Keratinocyte (primary cell): ENCODE measurements at regions not wholly inside any gene's neighbourhood (a gene's known extent, or its start where the extent isn't known, plus 50 kb on each side); places are given as distances from the start of the nearest gene placed in this dataset.

Experiments
- DNase-seq: peaks from one replicate; pipeline ENCODE4 v3.0.0-alpha.2; 2011; ENCODE audit warnings: low read depth, missing footprints, low spot score
- FAIRE-seq: peaks from 2 replicates; lab custom pipeline; 2011; peaks lifted over from hg19 to GRCh38; lab: Jason Lieb, UNC
- H2AFZ ChIP-seq: 2 replicates; pipeline ENCODE4 v1.6.0; 2012; ENCODE audit warnings: low read length, control low read depth, inconsistent platforms; ENCODE audit not compliant: control insufficient read depth
- H3K27ac ChIP-seq: 2 replicates; pipeline ENCODE4 v1.5.1; 2011; ENCODE audit warnings: low read length; ENCODE audit not compliant: control insufficient read depth, insufficient read depth
- H3K27me3 ChIP-seq: 3 replicates; pipeline ENCODE4 v1.6.0; 2011; ENCODE audit warnings: low read length; ENCODE audit not compliant: control insufficient read depth, insufficient read depth; ENCODE audit errors: extremely low read depth
- H3K36me3 ChIP-seq, 2 experiments: 2 replicates in 1 of 2; 3 replicates in 1 of 2; pipeline ENCODE4 v1.5.1; 2011; ENCODE audit warnings: low read length in 2 of 2, mild to moderate bottlenecking in 1 of 2; ENCODE audit not compliant: control insufficient read depth in 2 of 2, insufficient read depth in 2 of 2; ENCODE audit errors: extremely low read depth in 1 of 2
- H3K4me1 ChIP-seq: 3 replicates; pipeline ENCODE4 v1.5.1; 2011; ENCODE audit warnings: low read length; ENCODE audit not compliant: control insufficient read depth, insufficient read depth; ENCODE audit errors: extremely low read depth
- H3K4me2 ChIP-seq: 3 replicates; pipeline ENCODE4 v1.6.0; 2011; ENCODE audit warnings: low read depth, low read length; ENCODE audit not compliant: control insufficient read depth, insufficient read depth; ENCODE audit errors: extremely low read depth
- H3K4me3 ChIP-seq, 3 experiments: fragments of 200-600 bp in 1 of 3; sonication (generic) in 1 of 3; 2 replicates in 2 of 3; 3 replicates in 1 of 3; pipeline ENCODE4 v1.5.1; 2011 to 2016; ENCODE audit warnings: low read length in 3 of 3, mild to moderate bottlenecking in 3 of 3, control low read depth in 2 of 3, inconsistent platforms in 1 of 3, low read depth in 1 of 3, mixed read lengths in 1 of 3, mixed run types in 1 of 3, moderate library complexity in 1 of 3; ENCODE audit not compliant: control insufficient read depth in 2 of 3, insufficient read depth in 2 of 3; ENCODE audit errors: extremely low read depth in 1 of 3
- H3K79me2 ChIP-seq: 2 replicates; pipeline ENCODE4 v1.6.0; 2012; ENCODE audit warnings: low read length; ENCODE audit not compliant: control insufficient read depth, insufficient read depth
- H3K9ac ChIP-seq: 3 replicates; pipeline ENCODE4 v1.6.0; 2011; ENCODE audit warnings: low read length; ENCODE audit not compliant: control insufficient read depth, insufficient read depth; ENCODE audit errors: extremely low read depth
- H3K9me1 ChIP-seq: 3 replicates; pipeline ENCODE4 v1.6.0; 2011; ENCODE audit warnings: low read length; ENCODE audit not compliant: control insufficient read depth, insufficient read depth; ENCODE audit errors: extremely low read depth
- H3K9me3 ChIP-seq: 2 replicates; pipeline ENCODE4 v1.5.1; 2012; ENCODE audit warnings: low read depth, low read length; ENCODE audit not compliant: control insufficient read depth
- H4K20me1 ChIP-seq: 3 replicates; pipeline ENCODE4 v1.6.0; 2011; ENCODE audit warnings: low read length; ENCODE audit not compliant: control insufficient read depth, insufficient read depth; ENCODE audit errors: extremely low read depth
- EZH2 ChIP-seq: IDR thresholded peaks from one replicate; pipeline ENCODE4 v1.6.1; 2012; ENCODE audit warnings: inconsistent platforms, mild to moderate bottlenecking, low read length, moderate library complexity
- dilution Hi-C: fragments of 300-500 bp; cut with MboI; formaldehyde crosslinking; loops from one replicate; pipeline ENCODE4 v1.7.0; 2020; ENCODE audit warnings: low sequenced_read_pairs; ENCODE audit not compliant: extremely low pct_ligation_motif_present
- TF ChIP-seq, protein P1 (sequence below), 3 experiments: IDR thresholded peaks in 1 of 3; conservative IDR thresholded peaks in 1 of 3; optimal IDR thresholded peaks in 1 of 3; 2 replicates in 2 of 3; 3 replicates in 1 of 3; pipeline versions ENCODE3 to v1.5.1; 2011; ENCODE audit warnings: low read length in 3 of 3, mild to moderate bottlenecking in 3 of 3, moderate library complexity in 2 of 3, control low read depth in 1 of 3, inconsistent platforms in 1 of 3; ENCODE audit not compliant: insufficient read depth in 2 of 3; ENCODE audit errors: extremely low read depth in 1 of 3

GRCh38 chr3:13206799-13207577 lies 133.8 kb upstream of the IQSEC1 start:
- H3K9me1 ChIP-seq = no peaks in the 10 kb centered on the region
- H3K36me3 ChIP-seq = no peaks in the 10 kb centered on the region
- DNase-seq (no peak), FAIRE-seq (no peak)
- no peak overlapping the region for H3K9ac ChIP-seq
- H3K4me1 ChIP-seq = no peaks in the 10 kb centered on the region
- TF ChIP-seq, protein P1, sequence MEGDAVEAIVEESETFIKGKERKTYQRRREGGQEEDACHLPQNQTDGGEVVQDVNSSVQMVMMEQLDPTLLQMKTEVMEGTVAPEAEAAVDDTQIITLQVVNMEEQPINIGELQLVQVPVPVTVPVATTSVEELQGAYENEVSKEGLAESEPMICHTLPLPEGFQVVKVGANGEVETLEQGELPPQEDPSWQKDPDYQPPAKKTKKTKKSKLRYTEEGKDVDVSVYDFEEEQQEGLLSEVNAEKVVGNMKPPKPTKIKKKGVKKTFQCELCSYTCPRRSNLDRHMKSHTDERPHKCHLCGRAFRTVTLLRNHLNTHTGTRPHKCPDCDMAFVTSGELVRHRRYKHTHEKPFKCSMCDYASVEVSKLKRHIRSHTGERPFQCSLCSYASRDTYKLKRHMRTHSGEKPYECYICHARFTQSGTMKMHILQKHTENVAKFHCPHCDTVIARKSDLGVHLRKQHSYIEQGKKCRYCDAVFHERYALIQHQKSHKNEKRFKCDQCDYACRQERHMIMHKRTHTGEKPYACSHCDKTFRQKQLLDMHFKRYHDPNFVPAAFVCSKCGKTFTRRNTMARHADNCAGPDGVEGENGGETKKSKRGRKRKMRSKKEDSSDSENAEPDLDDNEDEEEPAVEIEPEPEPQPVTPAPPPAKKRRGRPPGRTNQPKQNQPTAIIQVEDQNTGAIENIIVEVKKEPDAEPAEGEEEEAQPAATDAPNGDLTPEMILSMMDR (optimal IDR thresholded peaks at IDR 0.05 in 1 of 3, IDR thresholded peaks at IDR 0.05 in 1 of 3, conservative IDR thresholded peaks at IDR 0.05 in 1 of 3; ENCODE audit: extremely low read depth in 1 of 3, insufficient read depth in 2 of 3, low read length in 3 of 3) = no peak
- no peak for TF ChIP-seq EZH2
- peaks cover 32% of the 10 kb centered on the region for H3K27me3 ChIP-seq
- H2AFZ ChIP-seq = no peak overlapping the region
- H3K79me2 ChIP-seq = no peaks in the 10 kb centered on the region
- no peaks in the 10 kb centered on the region for H4K20me1 ChIP-seq
- no peak overlapping the region for H3K27ac ChIP-seq
- no peaks in the 10 kb centered on the region for H3K9me3 ChIP-seq
- H3K4me3 ChIP-seq = no peak overlapping the region
- dilution Hi-C loops = no loop called here
- H3K4me2 ChIP-seq = no peak overlapping the region

DNA sequence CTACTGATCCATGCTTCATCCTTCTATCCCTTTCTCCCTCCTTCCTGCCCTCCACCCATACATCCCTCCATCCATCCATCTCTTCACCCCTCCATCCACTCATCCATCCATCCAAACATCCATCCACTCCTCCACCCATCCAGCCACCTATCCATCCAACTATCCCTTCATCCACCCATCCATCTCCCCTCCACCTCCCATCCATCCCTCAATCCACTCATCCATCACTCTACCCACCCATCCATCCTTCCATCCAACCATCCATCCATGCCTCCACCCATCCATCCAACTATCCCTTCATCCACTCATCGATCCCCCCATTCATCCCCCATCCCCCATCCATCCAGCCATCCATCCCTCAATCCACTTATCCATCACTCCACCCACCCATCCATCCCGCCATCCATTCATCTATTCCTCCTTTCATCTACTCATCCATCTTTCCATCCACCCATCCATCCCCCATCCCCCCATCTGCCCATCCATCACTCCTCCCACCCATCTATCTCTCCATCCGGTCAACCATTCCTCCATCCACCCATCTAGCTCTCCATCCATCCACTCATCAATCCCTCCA lies 132.4 kb upstream of the IQSEC1 start:
- Histone ChIP-seq H3K27ac (no peak overlapping the region), H3K4me1 (no peaks in the 10 kb centered on the region), H3K79me2 (no peaks in the 10 kb centered on the region), H3K36me3 (no peaks in the 10 kb centered on the region), H4K20me1 (no peaks in the 10 kb centered on the region), H3K27me3 (peaks cover 37% of the 10 kb centered on the region), H3K9me3 (no peaks in the 10 kb centered on the region), H3K9ac (no peak overlapping the region), H2AFZ (no peak overlapping the region), H3K9me1 (no peaks in the 10 kb centered on the region), H3K4me2 (no peak overlapping the region), H3K4me3 (no peak overlapping the region)
- DNase-seq (no peak), FAIRE-seq (no peak)
- no peak for TF ChIP-seq EZH2
- TF ChIP-seq, protein P1 (optimal IDR thresholded peaks at IDR 0.05 in 1 of 3, IDR thresholded peaks at IDR 0.05 in 1 of 3, conservative IDR thresholded peaks at IDR 0.05 in 1 of 3; ENCODE audit: extremely low read depth in 1 of 3, insufficient read depth in 2 of 3, low read length in 3 of 3) = no peak
- dilution Hi-C loops = no loop called here
